Thoracic aorta (tissue), 2 donors: ENCODE measurements at regions not wholly inside any gene's neighbourhood (a gene's known extent, or its start where the extent isn't known, plus 50 kb on each side); places are given as distances from the start of the nearest gene placed in this dataset.

Source experiments
- ATAC-seq: fragments of 150-250 bp; one replicate; pipeline ENCODE4 v1.8.0; 2017; ENCODE audit warnings: low read depth; ENCODE audit not compliant: insufficient number of reproducible peaks, low FRiP score
- DNase-seq: peaks from one replicate; pipeline ENCODE4 v3.0.0-alpha.2; 2020; ENCODE audit warnings: low spot score
- H3K27ac ChIP-seq, 2 donors: fragments of 200-600 bp; sonication (generic); 1 replicate in 1 of 2; 2 replicates in 1 of 2; pipeline ENCODE4 v1.5.1; 2016; ENCODE audit warnings: mild to moderate bottlenecking in 2 of 2, moderate library complexity in 2 of 2
- H3K27me3 ChIP-seq: fragments of 200-600 bp; sonication (generic); replicated peaks from 2 replicates; pipeline ENCODE4 v1.6.0; 2016; ENCODE audit warnings: mild to moderate bottlenecking; ENCODE audit not compliant: insufficient read depth
- H3K36me3 ChIP-seq: fragments of 200-600 bp; sonication (generic); one replicate; pipeline ENCODE4 v1.5.1; 2016
- H3K4me1 ChIP-seq, 2 donors: fragments of 200-600 bp; sonication (generic); 1 replicate in 1 of 2; 2 replicates in 1 of 2; pipeline versions ENCODE4 v1.5.1 to v1.6.0; 2016; ENCODE audit warnings: low read depth in 2 of 2, mild to moderate bottlenecking in 1 of 2; ENCODE audit not compliant: control insufficient read depth in 1 of 2
- H3K4me3 ChIP-seq: fragments of 200-600 bp; sonication (generic); 2 replicates; pipeline ENCODE4 v1.5.1; 2016; ENCODE audit warnings: mild to moderate bottlenecking
- H3K9me3 ChIP-seq: fragments of 200-600 bp; sonication (generic); 2 replicates; pipeline ENCODE4 v1.5.1; 2016
- CTCF ChIP-seq: fragments of 200-600 bp; sonication (generic); IDR thresholded peaks from one replicate; pipeline ENCODE4 v1.5.1; 2019; ENCODE audit warnings: antibody characterized with exemption

GRCh38 chr10:106410331-106410730, 754.2 kb downstream of the SORCS1 start:
- Histone ChIP-seq H3K9me3 (no peaks in the 10 kb centered on the region), H3K27me3 (no peaks in the 10 kb centered on the region), H3K4me1 (no peaks in the 10 kb centered on the region), H3K27ac (no peak overlapping the region), H3K36me3 (no peaks in the 10 kb centered on the region), H3K4me3 (no peak overlapping the region)
- no peak for TF ChIP-seq CTCF
- no peak for ATAC-seq
- no peak for DNase-seq

- Histone ChIP-seq H3K9me3 (no peaks in the 10 kb centered on the region), H3K27me3 (no peaks in the 10 kb centered on the region), H3K27ac (no peak overlapping the region), H3K36me3 (no peaks in the 10 kb centered on the region), H3K4me1 (no peaks in the 10 kb centered on the region), H3K4me3 (no peak overlapping the region)
- ATAC-seq (no peak), DNase-seq (no peak)
- TF ChIP-seq CTCF, result no peak
Observed at GRCh38 chr10:106405141-106405540, 759.4 kb downstream of the SORCS1 start.

GRCh38 chr10:106402458-106402857, 762.0 kb downstream of the SORCS1 start:
- H3K4me3 ChIP-seq, result no peak overlapping the region
- ATAC-seq, result no peak

GRCh38 chr10:106401967-106402366, 762.5 kb downstream of the SORCS1 start:
- TF ChIP-seq CTCF, result no peak
- Histone ChIP-seq H3K36me3 (no peaks in the 10 kb centered on the region), H3K4me3 (no peak overlapping the region), H3K4me1 (no peaks in the 10 kb centered on the region), H3K9me3 (no peaks in the 10 kb centered on the region), H3K27me3 (no peaks in the 10 kb centered on the region), H3K27ac (no peak overlapping the region)
- no peak for ATAC-seq
- no peak for DNase-seq

More at GRCh38 chr10:106402458-106402857, 762.0 kb downstream of the SORCS1 start:
- DNase-seq, result no peak
- H3K27ac ChIP-seq, result no peak overlapping the region
- H3K27me3 ChIP-seq, result no peaks in the 10 kb centered on the region
- no peaks in the 10 kb centered on the region for H3K4me1 ChIP-seq
- TF ChIP-seq CTCF, result no peak
- H3K9me3 ChIP-seq, result no peaks in the 10 kb centered on the region
- no peaks in the 10 kb centered on the region for H3K36me3 ChIP-seq

- TF ChIP-seq CTCF, result no peak
- no peaks in the 10 kb centered on the region for H3K9me3 ChIP-seq
- no peak for ATAC-seq
- H3K27me3 ChIP-seq, result no peaks in the 10 kb centered on the region
- no peak overlapping the region for H3K4me3 ChIP-seq
- H3K4me1 ChIP-seq, result no peaks in the 10 kb centered on the region
- DNase-seq, result no peak
- H3K36me3 ChIP-seq, result no peaks in the 10 kb centered on the region
- no peak overlapping the region for H3K27ac ChIP-seq
Observed at GRCh38 chr10:106401161-106401560, 763.3 kb downstream of the SORCS1 start.
